SKM-1 treated with dmso at 0.1 percent for 144 hours (cell line): ENCODE measurements at regions not wholly inside any gene's neighbourhood (a gene's known extent, or its start where the extent isn't known, plus 50 kb on each side); places are given as distances from the start of the nearest gene placed in this dataset.
"Not testable (repeated sequence)": the region's sequence is repeated elsewhere in the genome, so short reads cannot be mapped to it uniquely, and the experiment has no call there.

ENCODE experiments used
- DNase-seq: peaks from one replicate; lab custom pipeline; 2025; ENCODE audit not compliant: unreplicated experiment; lab: John Stamatoyannopoulos, UW

DNA sequence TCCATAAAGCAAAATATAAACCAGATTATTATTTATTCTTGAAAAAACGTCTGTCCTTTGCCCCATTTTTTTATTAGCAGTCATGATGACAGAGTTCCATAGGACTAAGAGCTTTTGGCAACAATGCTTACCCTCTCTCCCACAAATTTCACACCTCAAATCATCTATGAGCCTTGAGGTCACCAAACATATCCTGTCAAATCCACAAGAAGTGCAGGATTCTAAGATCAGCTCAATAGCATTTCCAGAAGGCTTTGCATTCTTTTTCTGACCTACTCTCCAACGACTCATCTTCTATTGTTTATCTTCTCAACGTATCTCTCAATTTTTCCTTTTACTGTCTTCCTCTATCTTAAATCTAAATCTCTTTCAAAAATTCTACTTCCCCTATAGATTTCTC is 619.1 kb upstream of the BCHE start:
- no peak for DNase-seq

DNA sequence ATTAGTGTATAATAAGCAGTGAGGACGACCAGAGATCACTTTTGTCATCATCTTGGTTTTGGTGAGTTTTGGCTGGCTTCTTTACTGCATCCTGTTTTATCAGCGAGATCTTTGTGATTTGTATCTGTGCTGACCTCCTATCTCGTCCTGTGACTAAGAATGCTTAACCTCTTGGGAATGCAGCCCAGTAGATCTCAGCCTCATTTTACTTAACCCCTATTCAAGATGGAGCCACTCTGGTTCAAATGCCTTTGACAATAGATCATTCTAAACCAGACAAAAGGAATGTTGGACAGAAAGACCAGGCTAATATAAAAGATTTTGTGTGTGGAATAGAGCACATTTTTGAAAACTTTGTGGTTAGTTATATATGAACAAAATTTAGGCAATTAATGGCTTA is 618.5 kb upstream of the BCHE start:
- no peak for DNase-seq

DNA sequence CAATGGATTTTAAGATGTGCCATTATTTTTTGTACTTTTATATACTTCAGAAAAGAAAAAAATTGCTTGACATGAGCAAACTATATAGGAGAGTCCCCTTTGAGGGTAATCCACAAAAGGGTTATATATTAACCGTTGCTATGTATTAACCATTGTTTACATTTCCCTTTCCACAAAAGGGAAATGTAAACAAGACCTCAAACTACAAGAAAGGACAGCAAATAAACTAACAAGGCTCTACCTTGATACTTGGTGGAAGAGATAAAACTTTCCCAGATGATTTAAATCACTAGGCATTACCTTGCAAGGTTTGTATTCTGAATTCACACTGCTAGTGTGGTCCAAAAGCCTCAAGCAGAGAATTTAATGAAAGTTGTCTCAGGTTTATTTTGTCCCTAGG is 616.3 kb upstream of the BCHE start:
- no peak for DNase-seq

DNA sequence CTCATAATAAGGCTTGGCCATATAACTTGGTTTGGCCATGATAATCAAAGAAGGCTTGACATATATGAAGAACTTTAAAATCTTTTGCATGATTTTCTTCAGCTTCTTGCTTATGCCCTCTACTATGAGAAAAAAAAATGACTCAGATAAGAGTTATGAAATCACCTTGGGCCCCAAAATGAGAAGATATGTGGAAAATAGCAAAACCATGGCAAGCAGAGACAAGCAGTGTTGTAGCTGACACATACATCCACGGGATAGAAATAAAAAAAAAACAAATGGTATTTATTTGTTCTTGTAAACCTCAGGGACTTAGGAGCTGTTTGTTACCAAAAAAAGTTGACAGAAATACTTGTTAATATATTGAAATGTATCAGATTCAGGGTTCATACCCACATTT is 614.8 kb upstream of the BCHE start:
- DNase-seq: no peak

DNA sequence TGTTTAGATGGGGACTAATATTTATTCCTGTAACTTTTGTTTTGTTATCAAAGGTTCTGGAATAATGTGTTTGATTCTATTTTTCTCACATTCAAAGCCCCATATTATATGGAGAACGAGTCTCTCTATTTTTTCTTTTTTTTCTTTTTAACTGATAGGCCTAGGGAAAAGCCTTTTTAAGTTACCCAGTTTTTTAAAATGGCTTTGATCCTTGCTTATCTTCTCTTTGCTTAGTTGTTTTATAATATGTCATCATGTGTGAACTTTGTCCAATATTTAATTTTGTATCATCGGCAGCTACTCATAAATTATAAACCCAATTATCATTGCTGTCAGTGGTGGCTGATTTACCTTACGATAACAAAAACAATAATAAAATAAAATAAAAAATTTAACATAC is 610.3 kb upstream of the BCHE start:
- DNase-seq: no peak

DNA sequence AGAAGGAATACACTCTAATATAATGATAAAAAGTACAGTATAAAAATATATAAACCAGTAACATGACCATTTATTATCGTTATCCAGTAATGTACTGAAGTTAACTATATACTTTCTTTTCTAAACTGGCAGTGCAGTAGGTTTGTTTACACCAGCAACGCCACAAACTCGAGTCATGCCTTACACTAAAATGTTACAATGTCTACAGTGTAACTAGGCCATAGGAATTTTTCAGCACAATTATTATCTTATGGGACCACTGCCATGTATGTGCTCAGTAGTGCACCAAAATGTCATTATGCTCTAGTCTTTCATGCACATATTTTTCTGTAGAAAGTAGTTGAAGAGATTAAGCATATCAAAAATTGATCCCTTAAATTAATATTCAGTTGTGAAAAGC is 609.8 kb upstream of the BCHE start:
- DNase-seq: no peak

DNA sequence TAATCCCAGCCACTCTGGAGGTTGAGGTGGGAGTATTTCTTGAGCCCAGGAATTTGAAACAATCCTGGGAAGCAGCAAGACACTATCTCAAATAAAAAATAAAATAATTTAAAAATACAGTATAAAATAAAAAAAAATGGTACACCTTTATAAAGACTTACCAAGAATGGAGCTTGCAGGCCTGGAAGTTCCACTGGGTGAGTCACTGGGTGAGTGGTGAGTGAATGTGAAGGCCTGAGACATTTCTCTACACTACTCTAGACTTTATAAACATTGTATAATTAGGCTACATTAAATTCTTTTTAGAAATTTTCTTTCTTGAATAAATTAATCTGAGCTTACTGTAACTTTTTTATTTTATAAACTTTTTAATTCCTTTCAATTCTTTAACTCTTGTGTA is 609.1 kb upstream of the BCHE start:
- no peak for DNase-seq

DNA sequence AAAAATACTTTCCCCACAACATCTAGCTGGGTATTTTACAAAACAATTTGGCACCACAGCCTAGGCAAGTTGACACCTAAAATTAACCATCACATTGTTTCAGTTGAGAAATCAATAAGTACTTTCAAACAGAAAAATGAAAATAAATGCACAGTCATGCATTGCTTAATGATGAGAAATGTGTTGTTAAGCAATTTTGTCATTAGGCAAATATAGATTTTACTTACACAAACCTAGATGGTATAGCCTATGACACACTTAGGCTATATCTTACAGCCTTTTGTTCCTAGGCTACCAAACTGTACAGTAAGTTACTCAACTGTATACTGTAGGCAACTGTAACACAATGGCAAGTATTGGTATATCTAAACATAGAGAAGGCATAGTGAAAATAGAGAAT is 608.6 kb upstream of the BCHE start:
- DNase-seq: no peak

DNA sequence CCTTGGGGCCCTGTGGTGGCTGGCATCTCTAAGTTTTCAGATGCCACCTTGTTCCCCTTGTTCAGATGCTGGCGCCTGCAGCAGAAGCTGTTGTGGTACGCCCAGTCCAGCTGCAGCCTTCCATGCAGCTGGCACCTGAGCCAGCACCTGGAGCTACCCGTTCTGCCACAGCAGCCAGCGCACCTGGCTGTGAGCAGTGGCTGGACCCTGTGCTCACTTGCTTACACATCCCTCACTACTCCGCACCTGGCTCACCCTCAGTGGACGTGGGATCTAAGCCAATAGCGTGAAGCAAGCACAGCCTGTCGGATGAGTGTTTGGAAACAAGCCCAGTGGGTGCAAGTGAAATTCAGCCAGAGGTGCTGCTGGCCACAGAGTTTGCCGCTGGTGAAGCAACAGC is 607.5 kb upstream of the BCHE start:
- no peak for DNase-seq

DNA sequence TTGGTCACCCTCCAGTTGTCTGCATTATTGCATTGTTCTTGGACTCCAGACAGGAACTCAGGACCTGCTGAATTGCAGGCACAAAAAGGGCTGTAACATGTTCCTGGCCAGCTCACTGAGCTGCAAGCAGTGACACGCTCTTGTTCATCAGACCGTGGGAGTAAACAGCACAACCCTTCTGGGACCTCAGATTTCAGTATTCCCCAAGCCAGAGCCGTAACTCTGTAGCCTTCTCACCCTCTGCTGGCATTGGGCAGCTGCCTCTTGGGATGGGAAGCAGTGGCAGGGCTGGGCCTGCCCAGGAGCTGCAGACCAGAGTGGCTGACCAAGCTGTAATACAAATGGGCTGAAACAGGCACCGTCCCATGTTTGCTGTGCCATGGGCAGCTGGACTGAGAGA is 607.1 kb upstream of the BCHE start:
- DNase-seq: no peak

DNA sequence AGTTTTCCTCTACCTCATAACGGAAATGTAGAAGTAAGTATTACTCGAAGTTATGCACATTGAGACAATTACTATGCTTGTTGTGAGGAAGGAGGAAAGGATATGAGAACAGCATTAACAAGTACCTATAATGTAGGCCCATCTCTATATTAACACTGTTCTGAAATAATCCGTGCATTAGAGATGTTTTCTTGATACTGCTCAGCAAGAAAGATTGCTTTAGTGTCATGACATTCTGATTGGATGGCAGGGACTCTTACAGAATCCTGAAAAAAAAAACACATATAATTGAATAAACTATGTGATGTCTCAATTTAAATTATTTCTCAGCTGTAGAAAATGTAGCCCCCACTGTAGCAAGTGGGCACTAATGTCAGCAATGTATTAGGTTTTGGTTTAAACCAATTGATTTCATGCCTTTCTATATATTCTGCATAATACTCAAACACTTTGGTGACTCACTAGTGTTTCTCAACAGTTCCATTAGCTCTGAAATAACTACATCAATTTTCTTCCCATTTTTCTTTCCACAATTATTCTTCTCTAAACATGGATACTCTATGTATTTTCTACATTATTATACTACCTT is 598.3 kb upstream of the BCHE start:
- DNase-seq: no peak

DNA sequence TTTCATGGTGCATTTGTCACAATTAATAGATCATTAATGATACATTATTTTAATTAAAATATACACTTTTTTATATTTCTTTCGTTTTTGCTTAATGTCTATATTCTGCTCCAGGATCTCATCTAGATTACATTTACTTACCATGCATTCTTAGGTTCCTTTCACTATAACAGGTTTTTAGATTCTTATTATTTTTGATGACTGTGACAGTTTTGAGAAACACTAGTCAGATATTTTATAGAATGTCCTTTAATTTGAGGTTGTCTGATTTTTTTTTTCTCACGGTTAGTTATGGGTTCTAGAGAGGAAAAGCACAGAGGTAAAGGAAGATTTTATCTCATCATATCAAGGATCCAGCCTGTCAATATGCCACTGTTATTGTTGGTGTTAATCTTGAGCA is 595.8 kb upstream of the BCHE start:
- DNase-seq: no peak

DNA sequence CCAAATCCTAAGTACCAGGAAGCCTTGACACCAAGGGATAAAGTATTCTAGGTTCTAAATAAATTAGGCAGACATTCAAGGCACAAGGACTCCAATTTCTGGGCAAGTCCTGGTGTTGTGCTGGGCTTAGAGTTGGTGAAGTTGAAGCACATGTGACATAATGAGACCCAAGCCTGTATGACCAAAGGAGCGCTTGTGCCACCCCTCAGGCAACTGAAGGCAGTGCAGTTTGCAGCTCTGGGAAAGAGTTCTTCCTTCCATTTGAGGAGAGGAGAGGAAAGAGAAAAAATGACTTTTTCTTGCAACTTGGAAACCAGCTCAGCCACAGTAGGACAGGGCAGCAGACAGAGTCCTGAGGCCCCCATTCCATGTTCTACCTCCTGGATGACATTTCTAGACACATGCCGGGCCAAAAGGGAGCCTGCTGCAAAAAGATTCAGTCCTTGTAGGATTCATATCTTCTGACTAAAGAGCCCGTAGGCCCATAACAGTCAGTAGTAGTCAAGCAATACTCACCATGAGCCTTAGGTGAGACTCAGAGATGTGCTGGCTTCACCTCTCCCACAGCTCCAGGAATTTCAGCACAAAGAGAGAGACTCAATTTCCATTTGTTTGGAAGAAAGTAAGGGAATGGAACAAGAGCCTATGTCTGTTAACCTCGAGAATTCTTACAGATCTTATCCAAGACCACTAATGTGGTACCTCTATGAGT is 588.8 kb upstream of the BCHE start:
- no peak for DNase-seq

DNA sequence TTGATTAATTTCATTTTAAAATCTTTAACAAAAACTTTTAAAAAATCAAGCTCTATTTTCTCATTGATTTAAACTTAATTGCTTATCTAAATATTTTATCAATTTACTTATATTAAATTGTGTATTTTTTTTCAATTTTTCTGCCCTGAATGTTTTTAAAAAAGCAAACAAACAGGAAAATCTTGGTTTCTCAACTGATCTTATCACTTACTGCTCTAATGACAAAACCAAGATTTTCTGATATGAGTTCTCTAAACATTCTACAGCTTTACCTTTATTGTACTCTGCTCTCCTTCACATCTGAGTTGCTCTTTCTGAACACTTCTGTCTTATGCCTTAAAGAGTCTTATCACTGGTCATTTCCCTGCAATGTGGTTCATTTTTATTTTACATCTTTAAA is 587.8 kb upstream of the BCHE start:
- DNase-seq: no peak

DNA sequence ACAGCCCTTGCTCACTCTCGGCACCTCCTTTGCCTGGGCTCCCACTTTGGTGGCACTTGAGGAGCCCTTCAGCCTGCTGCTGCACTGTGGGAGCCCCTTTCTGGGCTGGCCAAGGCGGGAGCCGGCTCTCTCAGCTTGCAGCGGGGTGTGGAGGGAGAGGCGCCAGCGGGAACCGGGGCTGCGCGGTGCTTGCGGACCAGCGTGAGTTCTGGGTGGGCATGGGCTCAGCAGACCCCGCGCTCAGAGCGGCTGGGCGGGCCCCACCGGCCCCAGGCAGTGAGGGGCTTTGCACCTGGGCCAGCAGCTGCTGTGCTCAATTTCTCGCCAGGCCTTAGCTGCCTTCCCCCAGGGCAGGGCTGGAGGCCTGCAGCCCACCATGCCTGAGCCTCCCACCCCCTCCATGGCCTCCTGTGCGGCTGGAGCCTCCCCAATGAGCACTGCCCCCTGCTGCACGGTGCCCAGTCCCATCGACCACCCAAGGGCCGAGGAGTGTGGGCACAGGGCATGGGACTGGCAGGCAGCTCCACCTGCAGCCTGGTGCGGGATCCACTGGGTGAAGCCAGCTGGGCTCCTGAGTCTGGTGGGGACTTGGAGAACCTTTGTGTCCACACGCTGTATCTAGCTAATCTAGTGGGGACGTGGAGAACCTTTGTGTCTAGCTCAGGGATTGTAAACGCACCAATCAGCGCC is 586.7 kb upstream of the BCHE start:
- DNase-seq: not testable (repeated sequence)

DNA sequence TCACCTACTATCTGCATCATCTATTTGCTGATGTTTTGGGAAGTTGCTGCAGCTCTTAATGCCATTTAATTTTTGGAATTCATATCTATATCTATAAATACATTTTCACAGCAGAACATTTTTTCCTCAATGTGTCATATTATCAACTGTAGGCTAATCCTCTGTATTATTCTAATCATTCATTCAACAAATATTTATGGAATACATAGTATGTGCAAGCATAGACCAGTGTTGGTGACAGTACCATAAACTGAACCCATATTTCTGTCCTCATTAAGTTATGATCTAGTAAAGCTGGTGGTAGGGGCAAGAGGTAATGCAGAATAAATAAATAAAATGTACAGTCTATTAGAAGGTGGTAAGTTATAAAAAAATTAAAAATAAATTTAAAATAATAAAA is 585.3 kb upstream of the BCHE start:
- DNase-seq: no peak

DNA sequence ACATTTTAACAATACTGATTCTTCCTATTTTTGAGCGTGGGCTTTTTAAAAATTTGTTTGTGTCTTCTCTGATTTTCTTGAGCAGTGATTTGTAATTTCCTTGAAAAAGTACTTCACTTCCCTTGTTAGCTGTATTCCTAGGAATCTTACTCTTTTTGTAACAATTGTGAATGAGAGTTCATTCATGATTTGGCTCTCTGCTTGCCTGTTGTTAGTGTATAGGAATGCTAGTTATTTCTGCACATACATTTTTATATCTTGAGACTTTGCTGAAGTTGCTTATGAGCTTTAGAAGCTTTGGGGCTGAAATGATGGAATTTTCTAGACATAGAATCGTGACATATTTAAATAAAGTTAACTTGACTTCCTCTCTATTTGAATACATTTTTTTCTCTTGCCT is 582.8 kb upstream of the BCHE start:
- no peak for DNase-seq

DNA sequence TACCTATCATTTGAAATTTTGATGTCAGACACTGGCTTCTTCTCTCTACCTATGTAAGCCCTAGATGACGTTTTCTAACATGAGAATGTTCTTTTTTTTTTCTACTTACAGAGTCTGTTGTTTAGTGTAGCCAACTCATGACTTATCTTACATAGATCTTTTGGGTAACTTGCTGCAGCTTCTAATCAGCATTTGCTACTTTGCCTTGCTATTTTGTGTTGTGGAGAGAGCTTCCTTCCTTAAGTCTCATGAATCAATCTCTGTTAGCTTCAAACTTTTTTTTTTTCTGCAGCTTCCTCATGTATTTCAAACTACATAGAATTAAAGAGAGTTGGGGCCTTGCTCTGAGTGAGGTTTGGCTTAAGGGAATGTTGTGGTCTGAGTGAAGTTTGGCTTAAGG is 568.7 kb upstream of the BCHE start:
- DNase-seq: no peak

DNA sequence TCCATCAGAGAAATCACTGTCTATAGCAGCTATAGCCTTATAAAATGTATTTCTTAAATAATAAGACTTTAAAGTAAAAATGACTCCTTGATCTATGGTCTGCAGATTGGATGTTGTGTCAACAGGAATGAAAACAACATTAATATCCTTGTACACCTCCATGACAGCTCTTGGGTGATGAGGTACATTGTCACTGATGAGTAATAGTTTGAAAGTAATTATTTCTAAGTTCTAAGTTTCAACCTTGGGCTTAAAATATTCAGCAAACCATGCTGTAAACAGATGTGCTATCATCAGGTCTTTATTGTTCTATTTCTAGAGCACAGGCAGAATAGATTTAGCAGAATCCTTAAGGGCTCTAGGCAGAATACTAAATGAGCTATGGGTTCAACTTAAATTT is 568.2 kb upstream of the BCHE start:
- no peak for DNase-seq

DNA sequence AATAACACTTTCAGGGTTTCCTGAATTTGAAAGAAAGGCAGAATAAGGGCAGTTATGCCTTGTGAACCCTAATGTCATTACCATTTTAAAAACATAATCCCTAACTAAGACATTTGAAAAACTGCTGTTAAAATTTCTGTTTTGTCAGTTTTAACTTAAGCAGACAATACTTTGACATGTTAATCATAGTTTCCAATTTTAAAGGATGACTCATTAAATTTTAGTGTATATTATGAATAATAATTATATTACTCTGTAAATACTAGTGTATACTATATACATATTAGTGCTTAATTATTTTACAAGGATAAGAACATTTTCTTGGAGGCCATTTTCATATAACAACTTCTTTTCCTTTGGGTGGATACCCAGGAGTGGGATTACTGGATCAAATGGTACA is 553.1 kb upstream of the BCHE start:
- no peak for DNase-seq

DNA sequence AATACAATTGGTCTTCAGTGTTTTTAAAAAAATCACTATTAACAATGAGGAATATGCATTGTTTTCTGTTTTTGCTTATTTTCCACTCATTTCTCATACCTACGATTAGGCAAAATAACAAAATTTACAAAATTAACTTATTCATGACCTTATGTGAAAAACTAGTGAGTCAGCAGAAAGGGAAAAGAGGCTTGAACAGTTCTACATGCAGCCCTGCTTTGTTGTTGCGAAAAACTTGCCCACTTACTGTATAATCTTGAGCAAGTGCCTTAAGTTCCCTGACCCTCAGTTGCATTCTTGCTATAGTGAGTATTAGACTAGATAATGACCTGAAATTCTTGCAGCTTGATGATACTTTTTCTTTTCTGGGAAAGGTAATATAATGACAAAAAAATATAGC is 551.1 kb upstream of the BCHE start:
- no peak for DNase-seq

DNA sequence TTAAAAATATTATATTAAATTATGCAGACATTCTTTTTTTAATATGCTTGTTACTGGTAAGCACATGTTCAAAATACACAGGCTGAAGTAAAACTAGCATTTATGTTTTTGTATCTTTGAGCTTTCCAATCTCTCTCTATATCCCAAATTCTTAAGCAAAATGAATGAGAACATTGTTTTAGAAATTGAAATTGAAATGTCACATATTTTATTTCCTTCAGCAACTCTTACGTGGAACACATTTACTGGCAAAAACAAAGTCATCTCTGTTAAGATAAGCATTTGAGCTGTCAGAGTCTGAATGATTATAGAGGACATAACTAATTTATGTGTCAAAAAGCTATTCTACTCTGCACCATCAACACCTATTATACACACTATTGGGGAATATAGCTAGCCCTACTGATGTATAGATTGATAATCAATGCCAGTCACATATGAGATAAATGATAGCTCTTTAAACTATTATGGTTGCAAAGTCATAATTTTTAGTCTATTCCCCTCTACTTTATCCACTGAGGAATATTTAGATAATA is 535.4 kb upstream of the BCHE start:
- no peak for DNase-seq
